AG09309 (cell line): ENCODE measurements at regions not wholly inside any gene's neighbourhood (a gene's known extent, or its start where the extent isn't known, plus 50 kb on each side); places are given as distances from the start of the nearest gene placed in this dataset.

ENCODE experiments used
- DNase-seq: peaks from one replicate; pipeline ENCODE4 v3.0.0-alpha.2; 2010; ENCODE audit warnings: low read depth
- H3K4me3 ChIP-seq: 2 replicates; pipeline ENCODE4 v1.5.1; 2011; ENCODE audit warnings: mild to moderate bottlenecking, low read depth, low read length, moderate library complexity; ENCODE audit not compliant: control insufficient read depth
- CTCF ChIP-seq: IDR thresholded peaks from 2 replicates; pipeline ENCODE4 v1.5.1; 2011; ENCODE audit warnings: mild to moderate bottlenecking, low read depth, low read length, inconsistent platforms; ENCODE audit not compliant: insufficient read depth, control insufficient read depth; ENCODE audit errors: missing control alignments

GRCh38 chr15:77759896-77760592 is 127.3 kb upstream of the LINGO1 start:
- no peak for TF ChIP-seq CTCF
- no peak for DNase-seq
- no peak overlapping the region for H3K4me3 ChIP-seq

GRCh38 chr15:77753939-77754338 is 121.2 kb upstream of the LINGO1 start:
- no peak for DNase-seq
- TF ChIP-seq CTCF = no peak
- no peak overlapping the region for H3K4me3 ChIP-seq

- H3K4me3 ChIP-seq = no peak overlapping the region
- DNase-seq = no peak
- TF ChIP-seq CTCF = no peak
These were observed 120.7 kb upstream of the LINGO1 start for GRCh38 chr15:77753281-77753873.

- no peak for TF ChIP-seq CTCF
- DNase-seq = no peak
These were observed 117.4 kb upstream of the LINGO1 start for GRCh38 chr15:77749998-77750540.

GRCh38 chr15:77749236-77749997 is 116.7 kb upstream of the LINGO1 start:
- DNase-seq = no peak
- no peak overlapping the region for H3K4me3 ChIP-seq
- TF ChIP-seq CTCF = no peak

More at GRCh38 chr15:77749998-77750540, 117.4 kb upstream of the LINGO1 start:
- H3K4me3 ChIP-seq = no peak overlapping the region

GRCh38 chr15:77748078-77749064 is 115.7 kb upstream of the LINGO1 start:
- no peak overlapping the region for H3K4me3 ChIP-seq
- no peak for TF ChIP-seq CTCF
- no peak for DNase-seq
